Gastrocnemius medialis (tissue), 4 donors: ENCODE measurements at regions not wholly inside any gene's neighbourhood (a gene's known extent, or its start where the extent isn't known, plus 50 kb on each side); places are given as distances from the start of the nearest gene placed in this dataset.
A peak's percentile ranks its signal among the peaks of the same experiment; 100 is the strongest.

ENCODE experiments used
- ATAC-seq, 2 donors: fragments of 150-250 bp; one replicate each; pipeline ENCODE4 v1.9.1; 2016
- DNase-seq, 2 donors: peaks; one replicate each; pipeline ENCODE4 v3.0.0-alpha.2; 2019
- H3K27ac ChIP-seq, 4 donors: fragments of 200-600 bp; sonication (generic); 1 replicate in 1 of 4; 2 replicates in 3 of 4; pipeline ENCODE4 v1.5.1; 2016 to 2018; ENCODE audit warnings: mild to moderate bottlenecking in 2 of 4, moderate library complexity in 1 of 4
- H3K27me3 ChIP-seq, 3 donors: fragments of 200-600 bp; sonication (generic) in 2 of 3; 1 replicate in 1 of 3; 2 replicates in 2 of 3; pipeline versions ENCODE4 v1.5.1 to v1.6.0; 2016 to 2019; ENCODE audit warnings: mild to moderate bottlenecking in 1 of 3, moderate library complexity in 1 of 3
- H3K36me3 ChIP-seq, 2 donors: fragments of 200-600 bp; sonication (generic) in 1 of 2; one replicate each; pipeline ENCODE4 v1.5.1; 2017 to 2018
- H3K4me1 ChIP-seq, 2 donors: fragments of 200-600 bp; sonication (generic) in 1 of 2; one replicate each; pipeline ENCODE4 v1.5.1; 2016 to 2017; ENCODE audit warnings: mild to moderate bottlenecking in 2 of 2
- H3K4me3 ChIP-seq, 4 donors: fragments of 200-600 bp; sonication (generic) in 3 of 4; 1 replicate in 1 of 4; 2 replicates in 3 of 4; pipeline ENCODE4 v1.5.1; 2016 to 2019; ENCODE audit warnings: mild to moderate bottlenecking in 2 of 4
- H3K9me3 ChIP-seq, 3 donors: fragments of 200-600 bp; sonication (generic) in 2 of 3; 1 replicate in 1 of 3; 2 replicates in 2 of 3; pipeline ENCODE4 v1.5.1; 2016 to 2019
- CTCF ChIP-seq, 5 experiments: fragments of 450-650 bp in 3 of 5; fragments of 200-600 bp in 2 of 5; sonication (generic) in 2 of 5; IDR thresholded peaks in 4 of 5; conservative IDR thresholded peaks in 1 of 5; 1 replicate in 4 of 5; 2 replicates in 1 of 5; pipeline ENCODE4 v1.5.1; 2016 to 2019; ENCODE audit warnings: antibody characterized with exemption in 5 of 5, mild to moderate bottlenecking in 3 of 5, moderate library complexity in 3 of 5
- POLR2A ChIP-seq, 2 donors: fragments of 450-650 bp; IDR thresholded peaks; one replicate each; pipeline ENCODE4 v1.6.1; 2017; ENCODE audit warnings: antibody characterized with exemption in 2 of 2, mild to moderate bottlenecking in 2 of 2, moderate library complexity in 2 of 2
- in situ Hi-C, 4 donors: fragments of 200-750 bp; cut with MboI; loops; one replicate each; pipeline versions ENCODE4 v1.15.0 to v1.8.0; 2017; ENCODE audit warnings: low sequenced_read_pairs in 4 of 4
- intact Hi-C: fragments of 100-400 bp; cut with DNase I; formaldehyde crosslinking; loops from one replicate; pipeline ENCODE4 v1.15.1; 2023; ENCODE audit warnings: low total_unique reads

- intact Hi-C loops (no loop called here), in situ Hi-C loops (no loop called here)
- no peak for ATAC-seq
- H3K9me3 ChIP-seq, result no peaks in the 10 kb centered on the region
- H3K27me3 ChIP-seq, result no peaks in the 10 kb centered on the region
- H3K4me3 ChIP-seq, result no peak overlapping the region
- no peaks in the 10 kb centered on the region for H3K36me3 ChIP-seq
- H3K27ac ChIP-seq, result peak overlapping the region in 1 of 4 donors; percentile 17
- H3K4me1 ChIP-seq, result peaks cover 12 to 22% of the 10 kb centered on the region in 2 donors
- TF ChIP-seq POLR2A (IDR thresholded peaks at IDR 0.05), result no peak
- no peak for TF ChIP-seq CTCF (IDR thresholded peaks at IDR 0.05 in 4 of 5, conservative IDR thresholded peaks at IDR 0.05 in 1 of 5)
- no peak for DNase-seq
These were observed 54.5 kb upstream of the EVL start for GRCh38 chr14:100010679-100011078.

- Histone ChIP-seq H3K4me1 (peaks cover 12 to 22% of the 10 kb centered on the region in 2 donors), H3K9me3 (no peaks in the 10 kb centered on the region), H3K36me3 (no peaks in the 10 kb centered on the region), H3K27me3 (no peaks in the 10 kb centered on the region), H3K4me3 (no peak overlapping the region), H3K27ac (no peak overlapping the region)
- DNase-seq, result no peak
- intact Hi-C loops, result loop anchor here (1.0 kb wide), 1 partner anchor 11 kb away; no protein-coding TSS in a partner anchor
- TF ChIP-seq POLR2A (IDR thresholded peaks at IDR 0.05), result no peak
- TF ChIP-seq CTCF (IDR thresholded peaks at IDR 0.05 in 4 of 5, conservative IDR thresholded peaks at IDR 0.05 in 1 of 5), result no peak
- ATAC-seq, result no peak
- in situ Hi-C loops, result no loop called here
These were observed 53.4 kb upstream of the EVL start for GRCh38 chr14:100011628-100012325.

GRCh38 chr14:100012478-100013327, 52.5 kb upstream of the EVL start:
- Histone ChIP-seq H3K27me3 (no peaks in the 10 kb centered on the region), H3K4me3 (no peak overlapping the region), H3K9me3 (no peaks in the 10 kb centered on the region), H3K27ac (no peak overlapping the region), H3K36me3 (no peaks in the 10 kb centered on the region), H3K4me1 (peaks cover 12 to 22% of the 10 kb centered on the region in 2 donors)
- no peak for TF ChIP-seq CTCF (IDR thresholded peaks at IDR 0.05 in 4 of 5, conservative IDR thresholded peaks at IDR 0.05 in 1 of 5)
- TF ChIP-seq POLR2A (IDR thresholded peaks at IDR 0.05), result no peak
- no peak for DNase-seq
- in situ Hi-C loops (no loop called here), intact Hi-C loops (loop anchor here (1.0 kb wide), 1 partner anchor 10 kb away; no protein-coding TSS in a partner anchor)
- ATAC-seq, result no peak

- Histone ChIP-seq H3K4me3 (no peak overlapping the region), H3K36me3 (no peaks in the 10 kb centered on the region), H3K27ac (peak overlapping the region in 1 of 4 donors; percentile 3), H3K4me1 (peaks cover 18 to 25% of the 10 kb centered on the region in 2 donors), H3K9me3 (no peaks in the 10 kb centered on the region), H3K27me3 (no peaks in the 10 kb centered on the region)
- intact Hi-C loops, result no loop called here
- DNase-seq, result no peak
- TF ChIP-seq CTCF (IDR thresholded peaks at IDR 0.05 in 4 of 5, conservative IDR thresholded peaks at IDR 0.05 in 1 of 5) (no peak), POLR2A (IDR thresholded peaks at IDR 0.05) (no peak)
- in situ Hi-C loops, result no loop called here
- no peak for ATAC-seq
These were observed 50.0 kb upstream of the EVL start for GRCh38 chr14:100015251-100015655.
